ENCODE measurements at regions not wholly inside any gene's neighbourhood (a gene's known extent, or its start where the extent isn't known, plus 50 kb on each side); places are given as distances from the start of the nearest gene placed in this dataset.

- TF ChIP-seq CTCF (IDR thresholded peaks at IDR 0.05; ENCODE audit: control insufficient read depth, extremely low read depth, insufficient read depth): no peak
- no peak for DNase-seq (ENCODE audit: low read depth)
- H3K4me3 ChIP-seq (ENCODE audit: low read depth, low read length): no peak overlapping the region
These were observed 746.5 kb upstream of the ZNF608 start for GRCh38 chr5:125492977-125493376.

GRCh38 chr5:125496393-125496792 is 750.0 kb upstream of the ZNF608 start:
- TF ChIP-seq CTCF (IDR thresholded peaks at IDR 0.05; ENCODE audit: control insufficient read depth, extremely low read depth, insufficient read depth): no peak
- DNase-seq (ENCODE audit: low read depth): no peak
- no peak overlapping the region for H3K4me3 ChIP-seq (ENCODE audit: low read depth, low read length)

- no peak for DNase-seq (ENCODE audit: low read depth)
- TF ChIP-seq CTCF (IDR thresholded peaks at IDR 0.05; ENCODE audit: control insufficient read depth, extremely low read depth, insufficient read depth): no peak
- no peak overlapping the region for H3K4me3 ChIP-seq (ENCODE audit: low read depth, low read length)
These were observed 751.2 kb upstream of the ZNF608 start for GRCh38 chr5:125497651-125498050.

GRCh38 chr5:125499636-125500332 is 753.3 kb upstream of the ZNF608 start:
- no peak for DNase-seq (ENCODE audit: low read depth)
- TF ChIP-seq CTCF (IDR thresholded peaks at IDR 0.05; ENCODE audit: control insufficient read depth, extremely low read depth, insufficient read depth): no peak
- H3K4me3 ChIP-seq (ENCODE audit: low read depth, low read length): no peak overlapping the region

- no peak overlapping the region for H3K4me3 ChIP-seq (ENCODE audit: low read depth, low read length)
- TF ChIP-seq CTCF (IDR thresholded peaks at IDR 0.05; ENCODE audit: control insufficient read depth, extremely low read depth, insufficient read depth): no peak
- DNase-seq (ENCODE audit: low read depth): no peak
These were observed 755.0 kb upstream of the ZNF608 start for GRCh38 chr5:125501396-125501795.

GRCh38 chr5:125503946-125504345 is 757.5 kb upstream of the ZNF608 start:
- no peak overlapping the region for H3K4me3 ChIP-seq (ENCODE audit: low read depth, low read length)
- TF ChIP-seq CTCF (IDR thresholded peaks at IDR 0.05; ENCODE audit: control insufficient read depth, extremely low read depth, insufficient read depth): no peak
- peak; percentile 46 for DNase-seq (ENCODE audit: low read depth)

GRCh38 chr5:125505115-125505514 is 758.7 kb upstream of the ZNF608 start:
- TF ChIP-seq CTCF (IDR thresholded peaks at IDR 0.05; ENCODE audit: control insufficient read depth, extremely low read depth, insufficient read depth): no peak
- DNase-seq (ENCODE audit: low read depth): no peak
- no peak overlapping the region for H3K4me3 ChIP-seq (ENCODE audit: low read depth, low read length)

Data from LNCaP clone FGC (cell line).